Ovary (tissue), 3 donors: ENCODE measurements at regions not wholly inside any gene's neighbourhood (a gene's known extent, or its start where the extent isn't known, plus 50 kb on each side); places are given as distances from the start of the nearest gene placed in this dataset.

Experiments
- CTCF ChIP-seq, 3 donors: fragments of 450-650 bp in 2 of 3; fragments of 200-600 bp in 1 of 3; IDR thresholded peaks; one replicate each; pipeline versions ENCODE4 v1.5.1 to v1.8.0; 2016 to 2022; ENCODE audit warnings: antibody characterized with exemption in 3 of 3, mild to moderate bottlenecking in 1 of 3
- EP300 ChIP-seq: sonication (generic); formaldehyde crosslinking; IDR thresholded peaks from one replicate; pipeline ENCODE4 v1.6.1; 2017; ENCODE audit warnings: antibody characterized with exemption
- POLR2A ChIP-seq: fragments of 450-650 bp; IDR thresholded peaks from one replicate; pipeline ENCODE4 v1.6.1; 2017; ENCODE audit warnings: antibody characterized with exemption, mild to moderate bottlenecking, moderate library complexity
- donor health status: DM: no; HTN: no; CAD: no.

- no peak for TF ChIP-seq CTCF (IDR thresholded peaks at IDR 0.05)
- TF ChIP-seq POLR2A = no peak
- TF ChIP-seq EP300 = no peak
Measured at GRCh38 chr13:68304286-68304893, 1074.3 kb upstream of the PCDH9 start.
